CD1c-positive myeloid dendritic cell (primary cell): ENCODE measurements at regions not wholly inside any gene's neighbourhood (a gene's known extent, or its start where the extent isn't known, plus 50 kb on each side); places are given as distances from the start of the nearest gene placed in this dataset.
"Not testable (repeated sequence)": the region's sequence is repeated elsewhere in the genome, so short reads cannot be mapped to it uniquely, and the experiment has no call there.

Experiments
- DNase-seq: peaks from one replicate; pipeline ENCODE4 v3.0.0-alpha.2; 2016; ENCODE audit errors: extremely low spot score

GRCh38 chr11:134503100-134503499 lies 91.1 kb upstream of the B3GAT1 start:
- no peak for DNase-seq

GRCh38 chr11:134502153-134502550 lies 90.1 kb upstream of the B3GAT1 start:
- no peak for DNase-seq

- no peak for DNase-seq
These were observed 89.5 kb upstream of the B3GAT1 start for GRCh38 chr11:134501406-134502152.

GRCh38 chr11:134500621-134501020 lies 88.6 kb upstream of the B3GAT1 start:
- no peak for DNase-seq

- no peak for DNase-seq
These were observed 87.9 kb upstream of the B3GAT1 start for GRCh38 chr11:134499990-134500389.

GRCh38 chr11:134498326-134499139 lies 86.5 kb upstream of the B3GAT1 start:
- DNase-seq, result no peak

- DNase-seq, result no peak
These were observed 85.5 kb upstream of the B3GAT1 start for GRCh38 chr11:134497586-134497985.

- not testable (repeated sequence) for DNase-seq
These were observed 84.0 kb upstream of the B3GAT1 start for GRCh38 chr11:134496058-134496457.

- DNase-seq, result not testable (repeated sequence)
These were observed 82.4 kb upstream of the B3GAT1 start for GRCh38 chr11:134494395-134494794.

- DNase-seq, result not testable (repeated sequence)
These were observed 80.4 kb upstream of the B3GAT1 start for GRCh38 chr11:134492411-134492810.

- DNase-seq, result no peak
These were observed 77.7 kb upstream of the B3GAT1 start for GRCh38 chr11:134489728-134490127.

- DNase-seq, result no peak
These were observed 76.9 kb upstream of the B3GAT1 start for GRCh38 chr11:134488913-134489312.

- no peak for DNase-seq
These were observed 76.5 kb upstream of the B3GAT1 start for GRCh38 chr11:134488512-134488911.

GRCh38 chr11:134487696-134488095 lies 75.7 kb upstream of the B3GAT1 start:
- no peak for DNase-seq

- DNase-seq, result no peak
These were observed 74.7 kb upstream of the B3GAT1 start for GRCh38 chr11:134486704-134487103.

GRCh38 chr11:134486106-134486505 lies 74.1 kb upstream of the B3GAT1 start:
- no peak for DNase-seq

- no peak for DNase-seq
These were observed 73.3 kb upstream of the B3GAT1 start for GRCh38 chr11:134485316-134485715.

- no peak for DNase-seq
These were observed 71.8 kb upstream of the B3GAT1 start for GRCh38 chr11:134483857-134484256.

GRCh38 chr11:134483291-134483690 lies 71.2 kb upstream of the B3GAT1 start:
- no peak for DNase-seq

- no peak for DNase-seq
These were observed 70.8 kb upstream of the B3GAT1 start for GRCh38 chr11:134482865-134483264.

GRCh38 chr11:134481933-134482527 lies 70.0 kb upstream of the B3GAT1 start:
- no peak for DNase-seq

- no peak for DNase-seq
These were observed 69.1 kb upstream of the B3GAT1 start for GRCh38 chr11:134481135-134481534.
